Loucy (cell line): ENCODE measurements at regions not wholly inside any gene's neighbourhood (a gene's known extent, or its start where the extent isn't known, plus 50 kb on each side); places are given as distances from the start of the nearest gene placed in this dataset.

ENCODE experiments used
- H2AFZ ChIP-seq: fragments of 200-600 bp; sonication (generic); 2 replicates; pipeline ENCODE4 v1.6.0; 2016; ENCODE audit warnings: antibody characterized with exemption, mild to moderate bottlenecking, low read length, moderate library complexity
- H3F3A ChIP-seq: fragments of 200-600 bp; 2 replicates; pipeline ENCODE4 v1.6.0; 2016; ENCODE audit warnings: antibody characterized with exemption, low read depth, mild to moderate bottlenecking
- H3K27me3 ChIP-seq: fragments of 200-600 bp; sonication (generic); 2 replicates; pipeline ENCODE4 v1.6.1; 2014; ENCODE audit warnings: low read length, mild to moderate bottlenecking; ENCODE audit not compliant: insufficient read depth, poor library complexity, severe bottlenecking
- H3K36me3 ChIP-seq: fragments of 200-600 bp; sonication (generic); 2 replicates; pipeline ENCODE4 v1.6.1; 2016; ENCODE audit warnings: low read length; ENCODE audit not compliant: insufficient read depth
- H3K4me1 ChIP-seq: fragments of 200-600 bp; sonication (generic); 2 replicates; pipeline ENCODE4 v1.5.1; 2014; ENCODE audit warnings: low read length, mild to moderate bottlenecking; ENCODE audit not compliant: insufficient read depth, poor library complexity, severe bottlenecking
- H3K4me2 ChIP-seq: fragments of 200-600 bp; sonication (generic); 2 replicates; pipeline ENCODE4 v1.6.0; 2014; ENCODE audit warnings: antibody characterized with exemption, low read length, low read depth, mild to moderate bottlenecking; ENCODE audit not compliant: poor library complexity, severe bottlenecking
- H3K4me3 ChIP-seq: fragments of 200-600 bp; sonication (generic); 2 replicates; pipeline ENCODE4 v1.5.1; 2014; ENCODE audit warnings: low read length, mild to moderate bottlenecking, mixed read lengths; ENCODE audit not compliant: poor library complexity, severe bottlenecking
- H3K79me2 ChIP-seq: fragments of 200-600 bp; sonication (generic); 2 replicates; pipeline ENCODE4 v1.6.1; 2014; ENCODE audit warnings: low read length; ENCODE audit not compliant: insufficient read depth
- H3K9ac ChIP-seq: fragments of 200-600 bp; sonication (generic); 2 replicates; pipeline ENCODE4 v1.6.0; 2014; ENCODE audit warnings: mild to moderate bottlenecking, low read depth, low read length, moderate library complexity; ENCODE audit not compliant: poor library complexity, severe bottlenecking
- H3K9me2 ChIP-seq: fragments of 200-600 bp; sonication (generic); replicated peaks from 2 replicates; pipeline ENCODE4 v1.6.1; 2016; ENCODE audit warnings: low read depth, low read length, mixed read lengths
- H3K9me3 ChIP-seq: fragments of 200-600 bp; sonication (generic); 2 replicates; pipeline ENCODE4 v1.6.1; 2014; ENCODE audit warnings: mild to moderate bottlenecking, antibody characterized with exemption, low read length, low read depth; ENCODE audit not compliant: insufficient read depth
- H4K20me1 ChIP-seq: fragments of 200-600 bp; sonication (generic); 2 replicates; pipeline ENCODE4 v1.6.0; 2014; ENCODE audit warnings: antibody characterized with exemption, low read length, mild to moderate bottlenecking; ENCODE audit not compliant: insufficient read depth, poor library complexity, severe bottlenecking
- EZH2phosphoT487 ChIP-seq: fragments of 200-600 bp; IDR thresholded peaks from 2 replicates; pipeline ENCODE4 v1.6.1; 2018; ENCODE audit warnings: antibody characterized with exemption, mild to moderate bottlenecking, moderate library complexity, borderline replicate concordance
- TF ChIP-seq, protein P1 (sequence below): fragments of 200-600 bp; sonication (generic); conservative IDR thresholded peaks from 2 replicates; pipeline ENCODE4 v1.5.1; 2014; ENCODE audit warnings: mild to moderate bottlenecking, antibody characterized with exemption, low read length

DNA sequence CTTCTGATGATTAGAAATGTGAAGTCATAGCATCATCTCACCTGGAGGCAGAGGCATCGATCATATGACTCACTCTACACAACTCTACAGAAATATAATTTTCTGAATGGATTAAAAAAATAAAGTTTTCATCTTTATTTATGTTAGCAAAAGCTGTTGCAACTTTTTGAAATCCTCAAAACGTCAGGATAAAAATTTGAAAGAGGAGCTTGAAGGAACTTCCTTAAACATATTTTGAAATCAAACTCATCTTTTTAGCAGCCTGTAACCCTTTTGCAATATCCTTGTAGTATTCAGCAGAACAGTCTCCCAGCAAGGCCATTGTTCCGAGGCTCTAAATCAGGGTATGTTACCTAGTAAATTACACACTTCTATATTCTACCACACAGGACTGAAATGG is 985.4 kb downstream of the PLOD2 start:
- no peak overlapping the region for H3K4me3 ChIP-seq
- no peaks in the 10 kb centered on the region for H3F3A ChIP-seq
- no peak overlapping the region for H2AFZ ChIP-seq
- TF ChIP-seq EZH2phosphoT487 = no peak
- TF ChIP-seq, protein P1, sequence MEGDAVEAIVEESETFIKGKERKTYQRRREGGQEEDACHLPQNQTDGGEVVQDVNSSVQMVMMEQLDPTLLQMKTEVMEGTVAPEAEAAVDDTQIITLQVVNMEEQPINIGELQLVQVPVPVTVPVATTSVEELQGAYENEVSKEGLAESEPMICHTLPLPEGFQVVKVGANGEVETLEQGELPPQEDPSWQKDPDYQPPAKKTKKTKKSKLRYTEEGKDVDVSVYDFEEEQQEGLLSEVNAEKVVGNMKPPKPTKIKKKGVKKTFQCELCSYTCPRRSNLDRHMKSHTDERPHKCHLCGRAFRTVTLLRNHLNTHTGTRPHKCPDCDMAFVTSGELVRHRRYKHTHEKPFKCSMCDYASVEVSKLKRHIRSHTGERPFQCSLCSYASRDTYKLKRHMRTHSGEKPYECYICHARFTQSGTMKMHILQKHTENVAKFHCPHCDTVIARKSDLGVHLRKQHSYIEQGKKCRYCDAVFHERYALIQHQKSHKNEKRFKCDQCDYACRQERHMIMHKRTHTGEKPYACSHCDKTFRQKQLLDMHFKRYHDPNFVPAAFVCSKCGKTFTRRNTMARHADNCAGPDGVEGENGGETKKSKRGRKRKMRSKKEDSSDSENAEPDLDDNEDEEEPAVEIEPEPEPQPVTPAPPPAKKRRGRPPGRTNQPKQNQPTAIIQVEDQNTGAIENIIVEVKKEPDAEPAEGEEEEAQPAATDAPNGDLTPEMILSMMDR = no peak
- H3K4me1 ChIP-seq = no peaks in the 10 kb centered on the region
- H3K36me3 ChIP-seq = no peaks in the 10 kb centered on the region
- H3K9ac ChIP-seq = no peak overlapping the region
- H3K4me2 ChIP-seq = no peak overlapping the region
- H3K27me3 ChIP-seq = no peaks in the 10 kb centered on the region
- H3K9me2 ChIP-seq = no peaks in the 10 kb centered on the region
- H3K79me2 ChIP-seq = no peaks in the 10 kb centered on the region
- no peaks in the 10 kb centered on the region for H4K20me1 ChIP-seq
- no peaks in the 10 kb centered on the region for H3K9me3 ChIP-seq

DNA sequence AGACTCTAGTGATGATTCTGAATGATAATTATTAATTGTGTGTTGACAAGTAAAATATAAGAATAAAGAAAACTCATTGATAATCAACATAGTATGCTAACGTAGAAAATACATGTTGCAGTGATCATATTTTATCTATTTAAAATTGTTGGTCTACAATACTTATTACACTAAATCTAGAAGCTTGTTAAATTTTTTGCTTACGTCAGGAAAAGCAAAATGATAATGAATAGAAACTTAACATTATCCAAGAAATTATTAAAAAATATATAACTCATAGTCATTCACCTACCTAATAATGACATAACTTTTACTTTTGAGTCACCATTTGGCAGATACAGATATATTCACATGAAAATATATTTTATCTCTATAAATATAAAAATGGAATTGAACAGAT is 984.1 kb downstream of the PLOD2 start:
- no peaks in the 10 kb centered on the region for H3K9me2 ChIP-seq
- no peak overlapping the region for H3K4me2 ChIP-seq

DNA sequence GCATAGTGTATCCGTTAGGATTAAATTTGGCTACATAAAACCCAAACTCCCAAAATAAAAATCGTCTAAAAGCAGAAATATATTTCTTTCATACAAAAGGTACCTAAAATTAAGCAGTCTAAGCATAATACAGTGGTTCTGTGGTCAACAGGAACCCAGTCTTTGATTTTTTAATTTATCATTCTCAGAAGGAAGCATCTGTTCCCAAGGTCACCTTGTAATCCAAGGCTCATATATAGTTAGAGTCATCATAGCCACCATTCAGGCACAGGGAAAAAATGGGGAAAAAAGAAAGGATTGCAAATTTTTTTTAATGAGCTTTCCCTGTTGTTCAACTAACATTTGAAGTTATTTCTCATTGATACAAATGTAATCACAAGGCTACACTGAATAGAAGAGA is 983.2 kb downstream of the PLOD2 start:
- Histone ChIP-seq H3K27me3 (no peaks in the 10 kb centered on the region), H2AFZ (no peak overlapping the region), H3K4me1 (peaks cover 5% of the 10 kb centered on the region), H3K9ac (no peak overlapping the region), H3K79me2 (no peaks in the 10 kb centered on the region), H3K4me2 (no peak overlapping the region), H3K4me3 (no peak overlapping the region), H3F3A (no peaks in the 10 kb centered on the region), H3K9me2 (no peaks in the 10 kb centered on the region), H3K36me3 (no peaks in the 10 kb centered on the region), H4K20me1 (no peaks in the 10 kb centered on the region), H3K9me3 (no peaks in the 10 kb centered on the region)
- no peak for TF ChIP-seq EZH2phosphoT487
- TF ChIP-seq, protein P1 = no peak

More for the DNA sequence above, 984.1 kb downstream of the PLOD2 start:
- Histone ChIP-seq H4K20me1 (no peaks in the 10 kb centered on the region), H3K4me1 (peaks cover 5% of the 10 kb centered on the region), H3K4me3 (no peak overlapping the region), H3K9ac (no peak overlapping the region), H3K36me3 (no peaks in the 10 kb centered on the region), H3K27me3 (no peaks in the 10 kb centered on the region), H3K79me2 (no peaks in the 10 kb centered on the region), H3F3A (no peaks in the 10 kb centered on the region), H3K9me3 (no peaks in the 10 kb centered on the region), H2AFZ (no peak overlapping the region)
- TF ChIP-seq, protein P1 = no peak
- TF ChIP-seq EZH2phosphoT487 = no peak
